ENCODE measurements at regions not wholly inside any gene's neighbourhood (a gene's known extent, or its start where the extent isn't known, plus 50 kb on each side); places are given as distances from the start of the nearest gene placed in this dataset.
A peak's percentile ranks its signal among the peaks of the same experiment; 100 is the strongest.

- ChIA-PET CTCF (no interaction called here), POLR2A (no interaction called here)
- Histone ChIP-seq H3K36me3 (ENCODE audit: control insufficient read depth, insufficient read depth, low read length) (no peaks in the 10 kb centered on the region), H3K27me3 (ENCODE audit: control insufficient read depth, insufficient read depth, low read length) (no peaks in the 10 kb centered on the region), H3K27ac (ENCODE audit: low read length) (no peak overlapping the region), H3K4me1 (ENCODE audit: control insufficient read depth, insufficient read depth, low read length) (no peaks in the 10 kb centered on the region), H3K4me3 (ENCODE audit: low read depth in 2 of 2, low read length in 2 of 2) (no peak overlapping the region), H3K9me3 (ENCODE audit: control insufficient read depth, insufficient read depth, low read depth, low read length) (no peaks in the 10 kb centered on the region)
- intact Hi-C loops (cut with micrococcal nuclease; ENCODE audit: unreplicated experiment) (no loop called here), in situ Hi-C loops (cut with HindIII; ENCODE audit: low pct_unique_long_range_greater_than_20kb, low sequenced_read_pairs) (no loop called here)
- no peak for TF ChIP-seq CTCF (IDR thresholded peaks at IDR 0.05)
- TF ChIP-seq TCF7L2 (IDR thresholded peaks at IDR 0.05; ENCODE audit: low read depth, low read length) = no peak
- no peak for TF ChIP-seq POLR2AphosphoS5 (IDR thresholded peaks at IDR 0.05; ENCODE audit: low read depth, low read length)
- TF ChIP-seq SIN3A (IDR thresholded peaks at IDR 0.05; ENCODE audit: borderline replicate concordance, insufficient read depth, low read depth, low read length) = no peak
- no peak for TF ChIP-seq REST (IDR thresholded peaks at IDR 0.05; ENCODE audit: insufficient read depth in 1 of 2, low read depth in 2 of 2, low read length in 1 of 2)
- DNase-seq (ENCODE audit: low read depth, low spot score) (no peak), ATAC-seq (no peak)
- no TSS peak for BruUV-seq (replicated peaks)
Measured at GRCh38 chr7:54898659-54899340, 120.0 kb upstream of the EGFR start.

- H3K36me3 ChIP-seq (ENCODE audit: control insufficient read depth, insufficient read depth, low read length) = no peaks in the 10 kb centered on the region
- no peaks in the 10 kb centered on the region for H3K27me3 ChIP-seq (ENCODE audit: control insufficient read depth, insufficient read depth, low read length)
- no peak for ATAC-seq
- ChIA-PET CTCF (no interaction called here), POLR2A (no interaction called here)
- H3K27ac ChIP-seq (ENCODE audit: low read length) = no peak overlapping the region
- in situ Hi-C loops (cut with HindIII; ENCODE audit: low pct_unique_long_range_greater_than_20kb, low sequenced_read_pairs) = no loop called here
- DNase-seq (ENCODE audit: low read depth, low spot score) = no peak
- intact Hi-C loops (cut with micrococcal nuclease; ENCODE audit: unreplicated experiment) = loop anchor here (5.0 kb wide), 1 partner anchor 45 kb away; no protein-coding TSS in a partner anchor
- peak; percentile 11; the same call in 1 of the 2 replicates for TF ChIP-seq CTCF (IDR thresholded peaks at IDR 0.05)
- TF ChIP-seq TCF7L2 (IDR thresholded peaks at IDR 0.05; ENCODE audit: low read depth, low read length) = no peak
- H3K4me1 ChIP-seq (ENCODE audit: control insufficient read depth, insufficient read depth, low read length) = no peaks in the 10 kb centered on the region
- H3K4me3 ChIP-seq (ENCODE audit: low read depth in 2 of 2, low read length in 2 of 2) = no peak overlapping the region
- BruUV-seq (replicated peaks) = no TSS peak
- no peaks in the 10 kb centered on the region for H3K9me3 ChIP-seq (ENCODE audit: control insufficient read depth, insufficient read depth, low read depth, low read length)
Measured at GRCh38 chr7:54901840-54902239, 117.0 kb upstream of the EGFR start.

Measured in Panc1 (cell line).